ENCODE measurements at regions not wholly inside any gene's neighbourhood (a gene's known extent, or its start where the extent isn't known, plus 50 kb on each side); places are given as distances from the start of the nearest gene placed in this dataset.

GRCh38 chr10:43775384-43775783 lies 126.7 kb upstream of the ZNF32 start:
- intact Hi-C loops (cut with micrococcal nuclease; ENCODE audit: unreplicated experiment) (no loop called here), in situ Hi-C loops (cut with HindIII; ENCODE audit: low pct_unique_long_range_greater_than_20kb, low sequenced_read_pairs) (no loop called here)
- H3K9me3 ChIP-seq (ENCODE audit: control insufficient read depth, insufficient read depth, low read depth, low read length) = 0 out of 2 replicates have a peak, but pooled peaks cover 5% of the 10 kb centered on the region
- no peak overlapping the region for H3K4me3 ChIP-seq (ENCODE audit: low read depth in 2 of 2, low read length in 2 of 2)
- TF ChIP-seq, protein P1, sequence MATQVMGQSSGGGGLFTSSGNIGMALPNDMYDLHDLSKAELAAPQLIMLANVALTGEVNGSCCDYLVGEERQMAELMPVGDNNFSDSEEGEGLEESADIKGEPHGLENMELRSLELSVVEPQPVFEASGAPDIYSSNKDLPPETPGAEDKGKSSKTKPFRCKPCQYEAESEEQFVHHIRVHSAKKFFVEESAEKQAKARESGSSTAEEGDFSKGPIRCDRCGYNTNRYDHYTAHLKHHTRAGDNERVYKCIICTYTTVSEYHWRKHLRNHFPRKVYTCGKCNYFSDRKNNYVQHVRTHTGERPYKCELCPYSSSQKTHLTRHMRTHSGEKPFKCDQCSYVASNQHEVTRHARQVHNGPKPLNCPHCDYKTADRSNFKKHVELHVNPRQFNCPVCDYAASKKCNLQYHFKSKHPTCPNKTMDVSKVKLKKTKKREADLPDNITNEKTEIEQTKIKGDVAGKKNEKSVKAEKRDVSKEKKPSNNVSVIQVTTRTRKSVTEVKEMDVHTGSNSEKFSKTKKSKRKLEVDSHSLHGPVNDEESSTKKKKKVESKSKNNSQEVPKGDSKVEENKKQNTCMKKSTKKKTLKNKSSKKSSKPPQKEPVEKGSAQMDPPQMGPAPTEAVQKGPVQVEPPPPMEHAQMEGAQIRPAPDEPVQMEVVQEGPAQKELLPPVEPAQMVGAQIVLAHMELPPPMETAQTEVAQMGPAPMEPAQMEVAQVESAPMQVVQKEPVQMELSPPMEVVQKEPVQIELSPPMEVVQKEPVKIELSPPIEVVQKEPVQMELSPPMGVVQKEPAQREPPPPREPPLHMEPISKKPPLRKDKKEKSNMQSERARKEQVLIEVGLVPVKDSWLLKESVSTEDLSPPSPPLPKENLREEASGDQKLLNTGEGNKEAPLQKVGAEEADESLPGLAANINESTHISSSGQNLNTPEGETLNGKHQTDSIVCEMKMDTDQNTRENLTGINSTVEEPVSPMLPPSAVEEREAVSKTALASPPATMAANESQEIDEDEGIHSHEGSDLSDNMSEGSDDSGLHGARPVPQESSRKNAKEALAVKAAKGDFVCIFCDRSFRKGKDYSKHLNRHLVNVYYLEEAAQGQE (IDR thresholded peaks at IDR 0.05; ENCODE audit: insufficient read depth in 1 of 2, low read depth in 2 of 2, low read length in 1 of 2) = no peak
- TF ChIP-seq CTCF (IDR thresholded peaks at IDR 0.05) (no peak), POLR2AphosphoS5 (IDR thresholded peaks at IDR 0.05; ENCODE audit: low read depth, low read length) (no peak), TCF7L2 (IDR thresholded peaks at IDR 0.05; ENCODE audit: low read depth, low read length) (no peak), SIN3A (IDR thresholded peaks at IDR 0.05; ENCODE audit: borderline replicate concordance, insufficient read depth, low read depth, low read length) (no peak)
- POLR2A ChIA-PET = no interaction called here
- BruUV-seq (replicated peaks) = no TSS peak
- no peaks in the 10 kb centered on the region for H3K27me3 ChIP-seq (ENCODE audit: control insufficient read depth, insufficient read depth, low read length)
- DNase-seq (ENCODE audit: low read depth, low spot score) = no peak
- no peaks in the 10 kb centered on the region for H3K36me3 ChIP-seq (ENCODE audit: control insufficient read depth, insufficient read depth, low read length)
- no peak for ATAC-seq
- H3K27ac ChIP-seq (ENCODE audit: low read length) = no peak overlapping the region
- H3K4me1 ChIP-seq (ENCODE audit: control insufficient read depth, insufficient read depth, low read length) = no peaks in the 10 kb centered on the region
- CTCF ChIA-PET = no interaction called here

DNA sequence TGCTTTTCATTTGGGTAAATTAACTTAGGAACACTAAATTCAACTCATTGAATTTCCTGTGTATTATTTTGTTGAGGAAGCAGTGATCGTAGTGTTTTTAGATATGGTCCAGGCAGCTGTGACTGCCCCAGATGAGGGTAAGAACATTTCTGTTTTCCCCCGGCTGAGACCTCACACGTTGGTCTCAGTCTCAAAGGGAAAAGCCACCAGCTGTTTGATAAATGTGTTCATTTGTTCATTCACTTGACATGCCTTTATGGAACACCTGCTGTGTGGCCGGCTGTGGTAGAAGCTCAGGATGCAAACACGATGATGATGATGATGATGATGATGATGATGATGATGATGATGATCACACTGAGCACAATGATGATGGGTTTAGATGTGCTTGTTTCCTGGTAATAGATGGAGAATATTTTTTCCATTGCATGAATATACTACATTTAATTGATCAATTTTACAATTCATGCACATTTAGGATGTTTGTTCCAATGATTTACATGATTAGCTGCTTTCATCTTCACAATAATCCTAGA lies 125.6 kb upstream of the ZNF32 start:
- Histone ChIP-seq H3K27ac (ENCODE audit: low read length) (no peak overlapping the region), H3K9me3 (ENCODE audit: control insufficient read depth, insufficient read depth, low read depth, low read length) (0 out of 2 replicates have a peak, but pooled peaks cover 5% of the 10 kb centered on the region), H3K4me3 (ENCODE audit: low read depth in 2 of 2, low read length in 2 of 2) (no peak overlapping the region), H3K36me3 (ENCODE audit: control insufficient read depth, insufficient read depth, low read length) (no peaks in the 10 kb centered on the region), H3K4me1 (ENCODE audit: control insufficient read depth, insufficient read depth, low read length) (no peaks in the 10 kb centered on the region), H3K27me3 (ENCODE audit: control insufficient read depth, insufficient read depth, low read length) (no peaks in the 10 kb centered on the region)
- no peak for DNase-seq (ENCODE audit: low read depth, low spot score)
- intact Hi-C loops (cut with micrococcal nuclease; ENCODE audit: unreplicated experiment) (no loop called here), in situ Hi-C loops (cut with HindIII; ENCODE audit: low pct_unique_long_range_greater_than_20kb, low sequenced_read_pairs) (no loop called here)
- BruUV-seq (replicated peaks) = no TSS peak
- no peak for ATAC-seq
- ChIA-PET POLR2A (no interaction called here), CTCF (no interaction called here)
- TF ChIP-seq, protein P1 (IDR thresholded peaks at IDR 0.05; ENCODE audit: insufficient read depth in 1 of 2, low read depth in 2 of 2, low read length in 1 of 2) = no peak
- TF ChIP-seq SIN3A (IDR thresholded peaks at IDR 0.05; ENCODE audit: borderline replicate concordance, insufficient read depth, low read depth, low read length) (no peak), TCF7L2 (IDR thresholded peaks at IDR 0.05; ENCODE audit: low read depth, low read length) (no peak), CTCF (IDR thresholded peaks at IDR 0.05) (no peak), POLR2AphosphoS5 (IDR thresholded peaks at IDR 0.05; ENCODE audit: low read depth, low read length) (no peak)
